GM12878 (cell line): ENCODE measurements at regions not wholly inside any gene's neighbourhood (a gene's known extent, or its start where the extent isn't known, plus 50 kb on each side); places are given as distances from the start of the nearest gene placed in this dataset.

Source experiments
- ATF2 ChIP-seq: IDR thresholded peaks from 2 replicates; pipeline ENCODE4 v1.6.1; 2012; ENCODE audit warnings: low read length, inconsistent platforms
- ATF3 ChIP-seq: IDR thresholded peaks from 2 replicates; pipeline ENCODE4 v1.6.1; 2011; ENCODE audit warnings: low read depth, mild to moderate bottlenecking, low read length, moderate library complexity, borderline replicate concordance; ENCODE audit errors: extremely low read depth
- CHD2 ChIP-seq: IDR thresholded peaks from 2 replicates; pipeline ENCODE4 v1.6.1; 2011; ENCODE audit warnings: low read depth, low read length, improper control_type of control experiment, borderline replicate concordance
- CTCF ChIP-seq, 3 experiments: IDR thresholded peaks in 2 of 3; conservative IDR thresholded peaks in 1 of 3; 2 replicates each; pipeline ENCODE4 v1.5.1; 2011; ENCODE audit warnings: low read depth in 3 of 3, low read length in 3 of 3, mild to moderate bottlenecking in 3 of 3, control low read depth in 2 of 3, moderate library complexity in 2 of 3, inconsistent platforms in 1 of 3, mixed read lengths in 1 of 3; ENCODE audit not compliant: control insufficient read depth in 2 of 3, insufficient read depth in 1 of 3; ENCODE audit errors: extremely low read depth in 1 of 3
- EED ChIP-seq: sonication (generic); IDR thresholded peaks from 2 replicates; pipeline ENCODE4 v1.6.1; 2016; ENCODE audit warnings: antibody characterized with exemption, low read depth
- EP300 ChIP-seq, 2 experiments: fragments of 150-350 bp in 1 of 2; IDR thresholded peaks; 2 replicates each; pipeline ENCODE4 v1.6.1; 2011 to 2012; ENCODE audit warnings: low read depth in 2 of 2, low read length in 2 of 2, borderline replicate concordance in 1 of 2, improper control_type of control experiment in 1 of 2, inconsistent platforms in 1 of 2; ENCODE audit not compliant: control insufficient read depth in 1 of 2
- EZH2 ChIP-seq: IDR thresholded peaks from 2 replicates; pipeline ENCODE4 v1.6.1; 2012; ENCODE audit warnings: low read depth, mild to moderate bottlenecking, control low read depth, inconsistent platforms, low read length, borderline replicate concordance; ENCODE audit not compliant: control insufficient read depth
- HDAC2 ChIP-seq: fragments of 200-600 bp; sonication (generic); IDR thresholded peaks from 2 replicates; pipeline ENCODE4 v1.6.1; 2017
- NKRF ChIP-seq: fragments of 450-650 bp; conservative IDR thresholded peaks from 2 replicates; pipeline ENCODE4 v1.6.1; 2017; ENCODE audit warnings: mild to moderate bottlenecking, moderate library complexity
- SP1 ChIP-seq: IDR thresholded peaks from one replicate; pipeline ENCODE4 v1.6.1; 2011; ENCODE audit warnings: low read depth, low read length
- SUZ12 ChIP-seq: fragments of 200-600 bp; sonication (generic); IDR thresholded peaks from one replicate; pipeline ENCODE4 v1.6.1; 2018; ENCODE audit warnings: antibody characterized with exemption, mild to moderate bottlenecking; ENCODE audit not compliant: unreplicated experiment
- TBL1XR1 ChIP-seq: IDR thresholded peaks from 2 replicates; pipeline ENCODE4 v1.6.1; 2012; ENCODE audit warnings: low read depth, low read length, improper control_type of control experiment
- ZBTB33 ChIP-seq: fragments of 450-650 bp; IDR thresholded peaks from 2 replicates; pipeline ENCODE4 v1.6.1; 2017; ENCODE audit warnings: mild to moderate bottlenecking
- TF ChIP-seq, protein P1 (sequence below): IDR thresholded peaks from 2 replicates; pipeline ENCODE4 v1.6.1; 2012; ENCODE audit warnings: low read depth, low read length, improper control_type of control experiment

DNA sequence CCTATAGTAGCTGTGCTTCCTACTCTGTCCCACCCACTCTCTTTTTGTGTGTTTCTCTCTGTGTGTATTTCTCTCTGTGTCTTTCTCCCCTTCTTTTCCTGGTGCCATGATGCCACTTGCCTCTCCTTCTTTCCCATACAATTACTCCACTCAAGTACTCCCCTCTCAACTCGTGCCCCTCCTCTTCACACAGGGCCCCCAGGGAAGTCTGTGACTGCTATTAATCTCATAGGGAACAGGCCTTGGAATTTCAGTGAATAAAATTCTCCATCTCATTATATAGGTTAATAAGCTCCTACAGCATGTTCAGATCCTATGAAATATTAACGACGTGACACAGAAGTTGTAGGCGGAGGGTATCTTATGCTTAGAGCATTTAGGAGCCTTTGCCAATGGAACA, 205.9 kb upstream of the EPHA4 start:
- TF ChIP-seq CTCF (IDR thresholded peaks at IDR 0.05 in 2 of 3, conservative IDR thresholded peaks at IDR 0.05 in 1 of 3; ENCODE audit: control insufficient read depth in 2 of 3, extremely low read depth in 1 of 3, insufficient read depth in 1 of 3, low read depth in 3 of 3, low read length in 3 of 3) (no peak), EED (no peak), TBL1XR1 (no peak), EZH2 (no peak), ZBTB33 (no peak), HDAC2 (no peak), EP300 (IDR thresholded peaks at IDR 0.05; ENCODE audit: borderline replicate concordance in 1 of 2, control insufficient read depth in 1 of 2, low read depth in 2 of 2, low read length in 2 of 2) (no peak), CHD2 (no peak), SP1 (no peak), ATF2 (no peak), SUZ12 (no peak), NKRF (no peak), ATF3 (no peak)
- TF ChIP-seq, protein P1, sequence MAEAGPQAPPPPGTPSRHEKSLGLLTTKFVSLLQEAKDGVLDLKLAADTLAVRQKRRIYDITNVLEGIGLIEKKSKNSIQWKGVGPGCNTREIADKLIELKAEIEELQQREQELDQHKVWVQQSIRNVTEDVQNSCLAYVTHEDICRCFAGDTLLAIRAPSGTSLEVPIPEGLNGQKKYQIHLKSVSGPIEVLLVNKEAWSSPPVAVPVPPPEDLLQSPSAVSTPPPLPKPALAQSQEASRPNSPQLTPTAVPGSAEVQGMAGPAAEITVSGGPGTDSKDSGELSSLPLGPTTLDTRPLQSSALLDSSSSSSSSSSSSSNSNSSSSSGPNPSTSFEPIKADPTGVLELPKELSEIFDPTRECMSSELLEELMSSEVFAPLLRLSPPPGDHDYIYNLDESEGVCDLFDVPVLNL: no peak
